Muscle of leg (tissue), 3 donors: ENCODE measurements at regions not wholly inside any gene's neighbourhood (a gene's known extent, or its start where the extent isn't known, plus 50 kb on each side); places are given as distances from the start of the nearest gene placed in this dataset.
"Not testable (repeated sequence)": the region's sequence is repeated elsewhere in the genome, so short reads cannot be mapped to it uniquely, and the experiment has no call there.

Source experiments
- DNase-seq: peaks from one replicate; pipeline ENCODE4 v3.0.0; 2013
- H3K27ac ChIP-seq: one replicate; pipeline ENCODE4 v1.5.1; 2013; ENCODE audit warnings: mild to moderate bottlenecking, low read length, control low read depth
- H3K27me3 ChIP-seq: one replicate; pipeline ENCODE4 v1.6.1; 2013; ENCODE audit warnings: low read length; ENCODE audit not compliant: control insufficient read depth, insufficient read depth
- H3K36me3 ChIP-seq: one replicate; pipeline ENCODE4 v1.6.1; 2013; ENCODE audit warnings: low read length; ENCODE audit not compliant: control insufficient read depth, insufficient read depth
- H3K4me1 ChIP-seq: one replicate; pipeline ENCODE4 v1.6.1; 2013; ENCODE audit warnings: low read length; ENCODE audit not compliant: control insufficient read depth, insufficient read depth
- H3K4me3 ChIP-seq: one replicate; pipeline ENCODE4 v1.5.1; 2013; ENCODE audit warnings: low read length, control low read depth
- H3K9me3 ChIP-seq: replicated peaks from 2 replicates; pipeline ENCODE4 v1.6.1; 2013; ENCODE audit warnings: low read depth, low read length; ENCODE audit not compliant: control insufficient read depth
- WGBS: methylation state at CpG from one replicate; pipeline ENCODE4 v1.1.5; 2013; ENCODE audit warnings: missing lambda C conversion rate; ENCODE audit not compliant: insufficient coverage; 5-methylcytosine and 5-hydroxymethylcytosine counted together

DNA sequence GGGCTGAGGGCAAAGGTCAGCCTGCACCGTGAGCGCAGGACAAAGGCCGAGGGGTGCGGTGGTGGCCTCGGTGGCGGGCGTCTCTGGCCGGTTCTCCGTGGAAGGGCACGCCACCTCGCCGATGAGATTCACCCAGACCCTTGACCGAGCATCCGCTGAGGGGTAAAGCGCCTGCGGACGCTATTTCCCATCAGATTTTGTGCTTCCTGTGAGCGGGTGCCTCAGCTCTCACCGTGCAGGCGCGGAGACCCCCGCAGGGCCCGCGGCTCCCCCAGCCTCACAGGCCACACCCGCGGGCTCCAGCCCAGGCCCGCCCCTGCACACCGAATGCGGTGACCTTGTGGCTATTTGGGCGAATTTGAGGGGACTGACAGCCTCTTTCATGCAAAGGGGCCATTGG is 348.0 kb downstream of the TEX29 start:
- H3K36me3 ChIP-seq: no peaks in the 10 kb centered on the region
- H3K4me3 ChIP-seq: no peak overlapping the region
- no peak for DNase-seq
- peaks cover 7% of the 10 kb centered on the region for H3K27me3 ChIP-seq
- no peak overlapping the region for H3K27ac ChIP-seq
- no peaks in the 10 kb centered on the region for H3K9me3 ChIP-seq
- H3K4me1 ChIP-seq: no peaks in the 10 kb centered on the region
- WGBS: 90% methylated on average over 24 of the region's 30 CpGs

DNA sequence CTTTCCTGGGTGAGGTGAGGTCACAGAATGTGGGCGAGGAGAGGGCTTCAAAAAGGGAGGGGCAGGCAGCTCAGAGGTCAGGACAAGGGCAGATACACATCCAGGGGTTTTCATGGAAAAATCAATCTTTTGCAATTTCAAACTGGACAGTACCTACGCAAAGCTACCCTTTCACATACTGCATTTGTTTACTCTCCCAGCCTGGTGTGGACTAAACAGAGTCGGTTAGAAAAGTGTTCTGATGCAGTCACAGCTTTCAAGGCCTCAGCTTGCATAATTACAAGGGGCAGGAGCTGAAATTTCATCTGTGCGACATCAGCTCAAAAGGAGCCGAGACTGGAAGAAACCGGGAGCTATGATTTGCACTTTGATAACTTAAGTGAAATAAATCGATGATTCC is 351.8 kb downstream of the TEX29 start:
- DNase-seq, H3K27me3 ChIP-seq, H3K9me3 ChIP-seq, H3K4me1 ChIP-seq, H3K27ac ChIP-seq, H3K36me3 ChIP-seq, H3K4me3 ChIP-seq: not testable (repeated sequence)
- WGBS: no CpG with 5 or more reads among the region's 7 CpGs

DNA sequence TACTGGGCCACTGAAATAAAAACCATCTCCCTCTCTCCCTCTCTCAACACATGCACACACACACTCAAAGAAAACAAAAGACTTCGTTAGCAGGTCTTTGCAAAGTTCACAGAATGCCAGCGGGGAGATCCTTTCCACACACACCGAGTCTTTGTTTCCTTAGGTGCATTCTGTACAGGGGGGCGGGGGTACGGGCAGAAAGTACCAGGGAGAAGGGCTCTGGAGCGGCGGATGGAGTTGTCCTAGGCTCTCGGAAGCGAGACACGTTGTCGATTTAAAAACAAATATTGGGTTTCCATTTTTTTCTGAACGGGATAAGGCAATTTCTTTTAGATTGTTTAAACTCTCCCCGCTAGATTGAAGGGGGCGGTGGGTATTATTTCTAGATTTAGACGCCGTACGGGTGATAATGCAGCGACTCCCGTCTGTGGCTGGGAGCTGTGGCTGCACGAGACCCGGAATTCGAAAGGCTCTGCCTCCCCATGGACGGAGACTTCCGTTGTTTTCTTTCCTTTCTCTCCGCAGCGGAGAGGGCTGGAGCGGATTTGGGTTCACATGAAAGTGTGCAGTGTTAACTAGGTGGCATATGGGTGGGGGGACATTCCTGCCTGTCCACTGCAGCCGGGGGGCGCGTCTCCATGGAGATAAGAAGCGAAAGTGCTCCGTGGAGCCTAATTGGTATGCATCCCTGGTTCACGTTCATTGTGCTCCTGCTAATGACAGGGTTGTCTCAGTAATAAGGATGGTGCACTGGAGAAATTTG is 357.9 kb downstream of the TEX29 start:
- not testable (repeated sequence) for H3K36me3 ChIP-seq, H3K27me3 ChIP-seq, DNase-seq, H3K27ac ChIP-seq, H3K4me1 ChIP-seq, H3K9me3 ChIP-seq, H3K4me3 ChIP-seq
- no CpG with 5 or more reads among the region's 33 CpGs for WGBS

DNA sequence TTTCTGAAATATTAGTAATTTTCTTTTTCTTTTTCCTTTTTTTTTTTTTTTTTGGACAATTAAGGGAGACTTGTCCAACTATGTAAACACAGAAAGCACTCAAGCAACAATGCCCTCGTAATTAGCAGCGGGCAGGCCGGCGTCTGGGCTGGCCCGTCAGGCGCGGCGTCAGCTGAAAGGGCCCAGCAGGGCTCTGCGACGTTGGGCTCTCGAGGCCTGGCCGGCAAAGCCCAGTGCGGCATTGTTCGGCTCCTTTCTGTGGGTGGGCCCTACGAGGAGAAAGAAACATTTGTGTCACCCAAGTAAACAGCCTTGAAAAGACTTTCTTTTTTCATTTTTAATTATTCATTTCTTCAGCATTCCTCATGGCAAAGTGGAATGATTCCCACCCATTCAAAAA is 359.2 kb downstream of the TEX29 start:
- no CpG with 5 or more reads among the region's 15 CpGs for WGBS
- not testable (repeated sequence) for H3K27me3 ChIP-seq, H3K4me3 ChIP-seq, H3K36me3 ChIP-seq, H3K9me3 ChIP-seq, H3K4me1 ChIP-seq, DNase-seq, H3K27ac ChIP-seq

DNA sequence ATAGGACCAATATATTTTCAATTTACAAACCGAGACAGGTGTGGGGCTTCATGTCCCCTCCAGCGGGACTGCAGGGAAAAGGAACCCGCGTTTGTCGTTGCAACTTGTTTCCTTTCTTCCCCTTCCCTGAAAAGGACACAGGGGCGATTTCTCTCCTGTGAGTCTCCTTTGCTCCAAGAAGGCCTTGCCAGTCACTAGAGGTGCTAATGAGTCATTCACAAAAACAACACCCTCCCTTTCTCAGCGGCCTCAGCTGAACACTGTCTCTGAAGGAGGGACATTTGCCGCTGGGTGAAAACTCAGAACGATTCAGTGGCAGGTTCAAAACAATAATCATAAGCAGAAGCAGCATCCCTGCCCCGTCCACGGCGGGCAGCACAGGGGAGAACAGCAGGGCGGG is 359.7 kb downstream of the TEX29 start:
- not testable (repeated sequence) for H3K27me3 ChIP-seq, H3K9me3 ChIP-seq, H3K36me3 ChIP-seq, H3K4me3 ChIP-seq, DNase-seq, H3K4me1 ChIP-seq, H3K27ac ChIP-seq
- no CpG with 5 or more reads among the region's 13 CpGs for WGBS

DNA sequence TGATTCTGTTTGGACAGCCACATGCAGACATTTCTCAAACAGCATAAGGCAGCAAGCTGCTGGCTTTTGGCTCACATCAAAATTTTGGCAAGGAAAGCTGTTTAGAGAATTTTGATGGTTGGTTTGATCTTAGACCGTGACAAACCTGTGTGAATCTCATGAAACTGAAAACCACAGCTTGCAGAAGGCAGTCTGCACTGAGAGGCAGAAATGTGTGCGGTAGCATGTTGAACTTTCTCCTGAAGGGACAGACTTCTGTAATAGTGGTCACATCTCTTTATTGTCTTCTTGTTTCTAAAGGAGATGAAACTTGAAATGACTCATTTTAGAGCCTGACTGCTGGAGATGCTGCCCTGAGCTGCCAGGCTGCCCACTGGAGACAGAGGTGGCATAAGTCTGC is 371.6 kb downstream of the TEX29 start:
- WGBS: no CpG with 5 or more reads among the region's 2 CpGs
- not testable (repeated sequence) for H3K9me3 ChIP-seq, DNase-seq

DNA sequence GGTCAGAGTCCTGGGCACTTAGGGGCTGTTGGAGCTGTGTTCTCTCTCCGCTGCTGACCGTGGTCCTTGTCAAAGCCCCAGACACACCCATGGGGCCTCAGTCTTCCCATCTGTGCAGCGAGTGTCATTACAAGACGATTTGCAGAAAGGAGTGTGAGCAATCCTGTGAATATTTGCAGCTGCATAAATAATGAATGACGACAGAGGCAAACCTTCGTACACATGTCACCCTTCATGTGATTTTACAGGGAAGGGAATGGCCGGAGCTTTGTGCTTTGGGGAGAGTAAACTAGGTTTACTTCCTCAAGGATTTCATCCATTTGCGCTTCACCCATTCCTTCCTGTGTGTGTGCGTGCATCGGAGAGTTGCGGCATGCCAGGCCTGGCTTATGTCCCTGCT is 370.8 kb upstream of the SOX1 start:
- not testable (repeated sequence) for H3K4me1 ChIP-seq, H3K27me3 ChIP-seq, DNase-seq, H3K4me3 ChIP-seq, H3K9me3 ChIP-seq, H3K36me3 ChIP-seq, H3K27ac ChIP-seq
- no CpG with 5 or more reads among the region's 11 CpGs for WGBS

More for the DNA sequence above, 371.6 kb downstream of the TEX29 start:
- H3K27ac ChIP-seq, H3K4me3 ChIP-seq, H3K27me3 ChIP-seq, H3K36me3 ChIP-seq, H3K4me1 ChIP-seq: not testable (repeated sequence)

DNA sequence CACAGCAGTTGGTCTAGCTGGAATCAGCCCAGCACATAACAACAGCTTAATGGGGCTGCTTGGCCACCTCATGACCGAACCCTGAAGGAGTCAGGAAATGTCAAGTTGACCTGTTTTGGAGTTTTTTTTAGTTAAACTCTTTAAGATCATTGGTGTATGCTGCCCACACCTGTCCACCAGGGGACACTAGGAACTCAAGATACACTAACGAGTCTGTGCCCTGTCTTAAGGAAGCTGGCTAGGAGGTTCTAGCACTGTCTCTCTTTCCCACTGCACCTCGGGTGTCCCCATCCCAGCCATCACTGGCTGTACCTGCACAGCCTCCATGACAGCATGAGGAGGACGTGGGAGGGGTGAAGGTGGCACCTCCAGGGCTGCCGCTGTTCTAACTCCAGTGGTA is 364.9 kb upstream of the SOX1 start:
- not testable (repeated sequence) for H3K27ac ChIP-seq, H3K27me3 ChIP-seq, H3K4me1 ChIP-seq, DNase-seq, H3K36me3 ChIP-seq, H3K9me3 ChIP-seq, H3K4me3 ChIP-seq
- WGBS: no CpG with 5 or more reads among the region's 5 CpGs
